ENCODE measurements at regions not wholly inside any gene's neighbourhood (a gene's known extent, or its start where the extent isn't known, plus 50 kb on each side); places are given as distances from the start of the nearest gene placed in this dataset.

GRCh38 chr4:180634306-180634705, 1608.9 kb upstream of the TENM3 start:
- TF ChIP-seq POLR2A (IDR thresholded peaks at IDR 0.05) = no peak
- TF ChIP-seq CTCF (IDR thresholded peaks at IDR 0.05 in 8 of 11, conservative IDR thresholded peaks at IDR 0.05 in 3 of 11) = no peak
- no peak for TF ChIP-seq POLR2AphosphoS5 (IDR thresholded peaks at IDR 0.05)
- intact Hi-C loops (cut with DNase I; ENCODE audit: low total_unique reads) = no loop called here
- no peak for DNase-seq
- no peaks in the 10 kb centered on the region for H3K4me1 ChIP-seq
- H3K27ac ChIP-seq = no peak overlapping the region
- WGBS, 5 donors = 44 to 76% (median 68%) methylated on average over 1 of the region's 1 CpG
- no peaks in the 10 kb centered on the region for H3K27me3 ChIP-seq (replicated peaks in 1 of 7)
- no peaks in the 10 kb centered on the region for H3K9me3 ChIP-seq
- H3K4me3 ChIP-seq = no peak overlapping the region
- H3K36me3 ChIP-seq = no peaks in the 10 kb centered on the region

- DNase-seq = no peak
- no peak for TF ChIP-seq POLR2AphosphoS5 (IDR thresholded peaks at IDR 0.05)
- no peaks in the 10 kb centered on the region for H3K27me3 ChIP-seq (replicated peaks in 1 of 7)
- no peak overlapping the region for H3K4me3 ChIP-seq
- H3K4me1 ChIP-seq = no peaks in the 10 kb centered on the region
- no peak overlapping the region for H3K27ac ChIP-seq
- H3K9me3 ChIP-seq = no peaks in the 10 kb centered on the region
- intact Hi-C loops (cut with DNase I; ENCODE audit: low total_unique reads) = no loop called here
- whole genome bisulfite sequencing, 5 donors = 80 to 88% (median 85%) methylated on average over 8 of the region's 8 CpGs
- H3K36me3 ChIP-seq = no peaks in the 10 kb centered on the region
Measured at GRCh38 chr4:180635281-180635680, 1607.9 kb upstream of the TENM3 start.

GRCh38 chr4:180636696-180637404, 1606.4 kb upstream of the TENM3 start:
- no peak for TF ChIP-seq POLR2AphosphoS5 (IDR thresholded peaks at IDR 0.05)
- no peak for TF ChIP-seq POLR2A (IDR thresholded peaks at IDR 0.05)
- no peak for TF ChIP-seq CTCF (IDR thresholded peaks at IDR 0.05 in 8 of 11, conservative IDR thresholded peaks at IDR 0.05 in 3 of 11)
- H3K4me1 ChIP-seq = no peaks in the 10 kb centered on the region
- H3K27me3 ChIP-seq (replicated peaks in 1 of 7) = no peaks in the 10 kb centered on the region
- H3K4me3 ChIP-seq = no peak overlapping the region
- 39 to 52% (median 48%) methylated on average over 4 of the region's 4 CpGs for WGBS, 5 donors
- H3K36me3 ChIP-seq = no peaks in the 10 kb centered on the region
- no peaks in the 10 kb centered on the region for H3K9me3 ChIP-seq
- H3K27ac ChIP-seq = no peak overlapping the region
- no peak for DNase-seq
- intact Hi-C loops (cut with DNase I; ENCODE audit: low total_unique reads) = no loop called here

- 73 to 87% (median 84%) methylated on average over 5 of the region's 5 CpGs for WGBS, 5 donors
- intact Hi-C loops (cut with DNase I; ENCODE audit: low total_unique reads) = no loop called here
- Histone ChIP-seq H3K4me3 (no peak overlapping the region), H3K27me3 (replicated peaks in 1 of 7) (no peaks in the 10 kb centered on the region), H3K9me3 (no peaks in the 10 kb centered on the region), H3K4me1 (no peaks in the 10 kb centered on the region), H3K27ac (no peak overlapping the region), H3K36me3 (no peaks in the 10 kb centered on the region)
- DNase-seq = no peak
- TF ChIP-seq CTCF (IDR thresholded peaks at IDR 0.05 in 8 of 11, conservative IDR thresholded peaks at IDR 0.05 in 3 of 11) = no peak
- TF ChIP-seq POLR2AphosphoS5 (IDR thresholded peaks at IDR 0.05) = no peak
- TF ChIP-seq POLR2A (IDR thresholded peaks at IDR 0.05) = no peak
Measured at GRCh38 chr4:180637616-180638015, 1605.6 kb upstream of the TENM3 start.
